Type B pancreatic cell (in vitro differentiated cells): ENCODE measurements at regions not wholly inside any gene's neighbourhood (a gene's known extent, or its start where the extent isn't known, plus 50 kb on each side); places are given as distances from the start of the nearest gene placed in this dataset.

ENCODE experiments used
- DNase-seq: peaks from one replicate; pipeline ENCODE4 v3.0.0; 2021; ENCODE audit warnings: mixed read lengths; ENCODE audit not compliant: unreplicated experiment; ENCODE audit errors: extremely low spot score
- H3K27ac Mint-ChIP-seq: 2 replicates; pipeline ENCODE4 v1.8.0; 2021; ENCODE audit warnings: mild to moderate bottlenecking, mixed read lengths
- H3K27me3 Mint-ChIP-seq: 2 replicates; pipeline ENCODE4 v1.8.0; 2021; ENCODE audit warnings: mixed read lengths
- H3K36me3 Mint-ChIP-seq: 2 replicates; pipeline ENCODE4 v1.8.0; 2021; ENCODE audit warnings: mixed read lengths
- H3K4me1 Mint-ChIP-seq: one replicate; pipeline ENCODE4 v1.8.0; 2021; ENCODE audit warnings: mixed read lengths; ENCODE audit not compliant: unreplicated experiment
- H3K4me3 Mint-ChIP-seq: 2 replicates; pipeline ENCODE4 v1.8.0; 2021; ENCODE audit warnings: mild to moderate bottlenecking, mixed read lengths
- H3K9me3 Mint-ChIP-seq: 2 replicates; pipeline ENCODE4 v1.8.0; 2021; ENCODE audit warnings: mixed read lengths
- TF ChIP-seq, protein P1 (sequence below): fragments of 200-600 bp; sonication (generic); conservative IDR thresholded peaks from 2 replicates; pipeline ENCODE4 v1.5.0; 2021; ENCODE audit warnings: antibody characterized with exemption, mild to moderate bottlenecking

DNA sequence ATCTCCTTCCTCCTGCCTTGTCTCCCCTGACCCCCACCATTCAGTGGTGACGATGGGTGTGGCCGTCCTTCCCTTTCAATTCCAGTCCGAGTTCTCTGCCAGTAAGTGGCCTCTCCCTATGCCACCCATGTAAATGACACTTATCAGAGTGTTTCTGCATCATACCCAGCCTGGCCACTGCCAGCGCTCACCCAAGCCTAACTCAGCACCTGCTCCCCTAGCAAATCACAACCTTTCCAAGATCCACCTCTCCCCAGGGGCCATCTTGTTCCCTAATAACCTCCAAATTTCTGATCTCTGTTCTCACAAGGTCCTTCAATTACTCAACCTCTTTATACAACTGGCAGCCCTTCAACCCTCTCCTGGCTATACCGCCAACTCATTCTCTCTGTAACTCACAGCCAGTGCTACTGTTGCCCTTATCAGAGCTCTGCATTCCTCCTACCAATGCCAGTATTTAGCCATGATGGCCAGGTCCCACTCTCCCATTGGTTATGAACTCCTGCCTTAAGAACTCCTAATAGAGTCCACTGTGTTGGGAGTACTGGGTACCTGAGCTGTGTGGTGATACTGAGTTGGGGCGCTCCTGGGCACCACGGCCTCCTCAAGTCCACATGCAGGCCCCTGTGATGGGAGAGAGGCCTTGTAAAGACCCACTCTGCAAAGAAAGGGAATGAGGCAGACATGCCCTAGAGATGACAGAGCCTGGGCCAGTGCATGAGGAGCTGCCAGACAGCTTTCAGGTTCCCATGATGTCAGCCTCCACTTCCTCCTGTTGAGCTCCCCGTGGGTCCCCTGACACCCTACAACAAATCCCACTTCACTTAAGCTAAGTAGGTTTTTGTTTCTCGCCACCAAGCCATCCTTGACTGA lies 187.4 kb upstream of the RREB1 start:
- no peaks in the 10 kb centered on the region for H3K27me3 Mint-ChIP-seq
- H3K9me3 Mint-ChIP-seq: no peaks in the 10 kb centered on the region
- no peak for DNase-seq
- TF ChIP-seq, protein P1, sequence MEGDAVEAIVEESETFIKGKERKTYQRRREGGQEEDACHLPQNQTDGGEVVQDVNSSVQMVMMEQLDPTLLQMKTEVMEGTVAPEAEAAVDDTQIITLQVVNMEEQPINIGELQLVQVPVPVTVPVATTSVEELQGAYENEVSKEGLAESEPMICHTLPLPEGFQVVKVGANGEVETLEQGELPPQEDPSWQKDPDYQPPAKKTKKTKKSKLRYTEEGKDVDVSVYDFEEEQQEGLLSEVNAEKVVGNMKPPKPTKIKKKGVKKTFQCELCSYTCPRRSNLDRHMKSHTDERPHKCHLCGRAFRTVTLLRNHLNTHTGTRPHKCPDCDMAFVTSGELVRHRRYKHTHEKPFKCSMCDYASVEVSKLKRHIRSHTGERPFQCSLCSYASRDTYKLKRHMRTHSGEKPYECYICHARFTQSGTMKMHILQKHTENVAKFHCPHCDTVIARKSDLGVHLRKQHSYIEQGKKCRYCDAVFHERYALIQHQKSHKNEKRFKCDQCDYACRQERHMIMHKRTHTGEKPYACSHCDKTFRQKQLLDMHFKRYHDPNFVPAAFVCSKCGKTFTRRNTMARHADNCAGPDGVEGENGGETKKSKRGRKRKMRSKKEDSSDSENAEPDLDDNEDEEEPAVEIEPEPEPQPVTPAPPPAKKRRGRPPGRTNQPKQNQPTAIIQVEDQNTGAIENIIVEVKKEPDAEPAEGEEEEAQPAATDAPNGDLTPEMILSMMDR: no peak
- H3K27ac Mint-ChIP-seq: no peak overlapping the region
- H3K4me3 Mint-ChIP-seq: no peak overlapping the region
- peaks cover 8% of the 10 kb centered on the region for H3K4me1 Mint-ChIP-seq
- H3K36me3 Mint-ChIP-seq: no peaks in the 10 kb centered on the region

- Mint-ChIP-seq H3K9me3 (no peaks in the 10 kb centered on the region), H3K4me1 (peaks cover 4% of the 10 kb centered on the region)
- TF ChIP-seq, protein P1: no peak
Measured at GRCh38 chr6:6920987-6921313, 186.8 kb upstream of the RREB1 start.

GRCh38 chr6:6922166-6922565 lies 185.6 kb upstream of the RREB1 start:
- Mint-ChIP-seq H3K9me3 (no peaks in the 10 kb centered on the region), H3K36me3 (no peaks in the 10 kb centered on the region), H3K4me3 (no peak overlapping the region), H3K27ac (no peak overlapping the region), H3K4me1 (peaks cover 6% of the 10 kb centered on the region), H3K27me3 (peaks cover 7% of the 10 kb centered on the region)
- TF ChIP-seq, protein P1: no peak
- DNase-seq: no peak

More at GRCh38 chr6:6920987-6921313, 186.8 kb upstream of the RREB1 start:
- no peaks in the 10 kb centered on the region for H3K36me3 Mint-ChIP-seq
- no peak overlapping the region for H3K27ac Mint-ChIP-seq
- H3K27me3 Mint-ChIP-seq: no peaks in the 10 kb centered on the region
- H3K4me3 Mint-ChIP-seq: no peak overlapping the region
- no peak for DNase-seq

DNA sequence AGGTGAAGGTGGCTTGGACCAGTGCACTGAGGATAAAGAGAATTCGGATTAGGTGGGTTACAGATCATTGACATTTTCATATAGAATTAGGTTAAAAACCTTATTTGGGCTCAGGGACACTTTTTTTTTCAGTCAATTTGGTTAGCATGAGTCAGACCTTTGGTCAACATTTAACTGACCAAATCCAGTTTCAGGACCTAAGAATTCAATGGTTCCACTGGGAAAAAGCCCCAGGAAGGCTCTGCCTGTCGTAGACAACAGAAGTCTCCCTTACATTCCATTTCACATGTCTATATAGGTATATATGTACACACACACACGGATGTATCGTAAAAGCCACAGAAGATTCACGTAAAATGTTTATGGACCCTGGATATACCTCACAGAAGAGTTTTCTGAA lies 184.2 kb upstream of the RREB1 start:
- DNase-seq: no peak
- Mint-ChIP-seq H3K4me1 (peaks cover 12% of the 10 kb centered on the region), H3K36me3 (no peaks in the 10 kb centered on the region), H3K9me3 (no peaks in the 10 kb centered on the region), H3K27me3 (peaks cover 10% of the 10 kb centered on the region), H3K4me3 (no peak overlapping the region), H3K27ac (no peak overlapping the region)
- TF ChIP-seq, protein P1: no peak

- Mint-ChIP-seq H3K9me3 (no peaks in the 10 kb centered on the region), H3K4me3 (no peak overlapping the region), H3K27ac (no peak overlapping the region), H3K36me3 (no peaks in the 10 kb centered on the region), H3K4me1 (peaks cover 12% of the 10 kb centered on the region), H3K27me3 (peaks cover 10% of the 10 kb centered on the region)
- TF ChIP-seq, protein P1: no peak
- DNase-seq: no peak
Measured at GRCh38 chr6:6924708-6925107, 183.1 kb upstream of the RREB1 start.
